RWPE1 (cell line): ENCODE measurements at regions not wholly inside any gene's neighbourhood (a gene's known extent, or its start where the extent isn't known, plus 50 kb on each side); places are given as distances from the start of the nearest gene placed in this dataset.

ENCODE experiments used
- CTCF ChIA-PET: fragments of 350-600 bp; sonication (Branson Sonifier 250); formaldehyde crosslinking; extraction: SDS; loops from one replicate; lab custom pipeline; 2021; lab: Yijun Ruan, JAX
- POLR2A ChIA-PET: fragments of 400-600 bp; formaldehyde crosslinking; extraction: SDS; loops from one replicate; lab custom pipeline; 2020; ENCODE audit warnings: antibody characterized with exemption; ENCODE audit not compliant: low non-redundant PET; lab: Yijun Ruan, JAX
- DNase-seq: peaks from one replicate; pipeline ENCODE4 v3.0.0; 2012; ENCODE audit warnings: low spot score
- H3K27ac ChIP-seq: fragments of 450-650 bp; 2 replicates; pipeline ENCODE4 v1.5.1; 2017
- CTCF ChIP-seq: fragments of 450-650 bp; conservative IDR thresholded peaks from 2 replicates; pipeline ENCODE4 v1.5.1; 2017; ENCODE audit warnings: low read depth, mild to moderate bottlenecking

GRCh38 chr5:67425514-67425913, 228.9 kb upstream of the CD180 start:
- POLR2A ChIA-PET, result no interaction called here
- H3K27ac ChIP-seq, result no peak overlapping the region
- CTCF ChIA-PET, result no interaction called here
- TF ChIP-seq CTCF, result no peak
- no peak for DNase-seq

- ChIA-PET POLR2A (no interaction called here), CTCF (interaction anchor here (0.6 kb wide), 1 partner anchor 55 kb away, joined by 3 read pairs; no protein-coding TSS in a partner anchor)
- DNase-seq, result no peak
- H3K27ac ChIP-seq, result no peak overlapping the region
- TF ChIP-seq CTCF, result no peak
Measured at GRCh38 chr5:67417839-67418238, 221.2 kb upstream of the CD180 start.

- TF ChIP-seq CTCF, result no peak
- H3K27ac ChIP-seq, result no peak overlapping the region
- no peak for DNase-seq
- ChIA-PET POLR2A (no interaction called here), CTCF (interaction anchor here (0.6 to 0.8 kb wide), 2 partner anchors 29 to 56 kb away, joined by 3 read pairs; no protein-coding TSS in a partner anchor)
Measured at GRCh38 chr5:67416986-67417385, 220.4 kb upstream of the CD180 start.

- H3K27ac ChIP-seq, result no peak overlapping the region
- ChIA-PET CTCF (interaction anchor here (0.8 kb wide), 1 partner anchor 29 kb away, joined by 3 read pairs; no protein-coding TSS in a partner anchor), POLR2A (no interaction called here)
- no peak for TF ChIP-seq CTCF
- no peak for DNase-seq
Measured at GRCh38 chr5:67416133-67416937, 219.7 kb upstream of the CD180 start.

GRCh38 chr5:67414712-67415111, 218.1 kb upstream of the CD180 start:
- H3K27ac ChIP-seq, result no peak overlapping the region
- ChIA-PET POLR2A (no interaction called here), CTCF (interaction anchor here (0.6 to 0.7 kb wide), 3 partner anchors 37 to 1924 kb away, joined by 3 read pairs; no protein-coding TSS in a partner anchor)
- DNase-seq, result no peak
- no peak for TF ChIP-seq CTCF

GRCh38 chr5:67413721-67414120, 217.1 kb upstream of the CD180 start:
- H3K27ac ChIP-seq, result no peak overlapping the region
- no peak for DNase-seq
- ChIA-PET POLR2A (no interaction called here), CTCF (no interaction called here)
- TF ChIP-seq CTCF, result no peak
